Muscle layer of colon (tissue), 2 donors: ENCODE measurements at regions not wholly inside any gene's neighbourhood (a gene's known extent, or its start where the extent isn't known, plus 50 kb on each side); places are given as distances from the start of the nearest gene placed in this dataset.

Experiments
- H3K27ac ChIP-seq: one replicate; pipeline ENCODE4 v1.7.0; 2013; ENCODE audit warnings: low read depth, mild to moderate bottlenecking, low read length, moderate library complexity
- H3K27me3 ChIP-seq, 2 donors: one replicate each; pipeline ENCODE4 v1.7.0; 2013; ENCODE audit warnings: low read length in 2 of 2, mild to moderate bottlenecking in 2 of 2; ENCODE audit not compliant: insufficient read depth in 2 of 2, control insufficient read depth in 1 of 2
- H3K36me3 ChIP-seq: one replicate; pipeline ENCODE4 v1.7.0; 2013; ENCODE audit warnings: mild to moderate bottlenecking, low read length; ENCODE audit not compliant: insufficient read depth
- H3K4me1 ChIP-seq: one replicate; pipeline ENCODE4 v1.7.0; 2013; ENCODE audit warnings: mild to moderate bottlenecking, low read length; ENCODE audit not compliant: insufficient read depth
- H3K4me3 ChIP-seq, 2 donors: one replicate each; pipeline ENCODE4 v1.7.0; 2013; ENCODE audit warnings: low read length in 2 of 2, low read depth in 1 of 2, mild to moderate bottlenecking in 1 of 2, moderate library complexity in 1 of 2
- H3K9ac ChIP-seq: one replicate; pipeline ENCODE4 v1.7.0; 2013; ENCODE audit warnings: low read length
- H3K9me3 ChIP-seq: one replicate; pipeline ENCODE4 v1.7.0; 2013; ENCODE audit warnings: mild to moderate bottlenecking, low read length
- donor health status: abdominal sarcoma.
- donor health status: Adenocarcinoma of cecum.

GRCh38 chr12:87756111-87756510, 273.1 kb downstream of the C12orf50 start:
- Histone ChIP-seq H3K36me3 (no peaks in the 10 kb centered on the region), H3K27ac (no peak overlapping the region), H3K9me3 (no peaks in the 10 kb centered on the region), H3K4me3 (no peak overlapping the region), H3K27me3 (no peaks in the 10 kb centered on the region), H3K4me1 (no peaks in the 10 kb centered on the region), H3K9ac (no peak overlapping the region)

GRCh38 chr12:87728931-87729593, 300.1 kb downstream of the C12orf50 start:
- H3K27me3 ChIP-seq = no peaks in the 10 kb centered on the region
- H3K36me3 ChIP-seq = no peaks in the 10 kb centered on the region

GRCh38 chr12:87720967-87721366, 308.2 kb downstream of the C12orf50 start:
- H3K4me1 ChIP-seq = no peaks in the 10 kb centered on the region
- H3K9me3 ChIP-seq = no peaks in the 10 kb centered on the region
- no peak overlapping the region for H3K4me3 ChIP-seq
- H3K27ac ChIP-seq = no peak overlapping the region
- H3K27me3 ChIP-seq = no peaks in the 10 kb centered on the region
- H3K36me3 ChIP-seq = no peaks in the 10 kb centered on the region
- H3K9ac ChIP-seq = no peak overlapping the region

More at GRCh38 chr12:87728931-87729593, 300.1 kb downstream of the C12orf50 start:
- Histone ChIP-seq H3K9me3 (no peaks in the 10 kb centered on the region), H3K4me1 (no peaks in the 10 kb centered on the region), H3K27ac (no peak overlapping the region), H3K9ac (no peak overlapping the region), H3K4me3 (no peak overlapping the region)

GRCh38 chr12:87704374-87704773, 324.8 kb downstream of the C12orf50 start:
- Histone ChIP-seq H3K36me3 (no peaks in the 10 kb centered on the region), H3K4me1 (no peaks in the 10 kb centered on the region), H3K27me3 (no peaks in the 10 kb centered on the region), H3K4me3 (no peak overlapping the region), H3K9me3 (no peaks in the 10 kb centered on the region), H3K9ac (no peak overlapping the region), H3K27ac (no peak overlapping the region)

GRCh38 chr12:87690236-87690810, 338.9 kb downstream of the C12orf50 start:
- H3K36me3 ChIP-seq = no peaks in the 10 kb centered on the region
- H3K9ac ChIP-seq = no peak overlapping the region
- H3K27me3 ChIP-seq = no peaks in the 10 kb centered on the region
- H3K27ac ChIP-seq = no peak overlapping the region
- no peaks in the 10 kb centered on the region for H3K4me1 ChIP-seq
- no peaks in the 10 kb centered on the region for H3K9me3 ChIP-seq
- no peak overlapping the region for H3K4me3 ChIP-seq

- Histone ChIP-seq H3K27ac (no peak overlapping the region), H3K4me1 (no peaks in the 10 kb centered on the region), H3K36me3 (no peaks in the 10 kb centered on the region), H3K27me3 (no peaks in the 10 kb centered on the region), H3K9ac (no peak overlapping the region), H3K9me3 (no peaks in the 10 kb centered on the region), H3K4me3 (no peak overlapping the region)
Measured at GRCh38 chr12:87689196-87689595, 340.0 kb downstream of the C12orf50 start.

- H3K4me1 ChIP-seq = no peaks in the 10 kb centered on the region
- no peaks in the 10 kb centered on the region for H3K9me3 ChIP-seq
- no peaks in the 10 kb centered on the region for H3K27me3 ChIP-seq
- no peak overlapping the region for H3K4me3 ChIP-seq
- H3K36me3 ChIP-seq = no peaks in the 10 kb centered on the region
- no peak overlapping the region for H3K27ac ChIP-seq
- H3K9ac ChIP-seq = no peak overlapping the region
Measured at GRCh38 chr12:87687362-87687761, 341.8 kb downstream of the C12orf50 start.

- Histone ChIP-seq H3K4me3 (no peak overlapping the region), H3K9ac (no peak overlapping the region), H3K9me3 (no peaks in the 10 kb centered on the region), H3K27ac (no peak overlapping the region), H3K4me1 (no peaks in the 10 kb centered on the region), H3K36me3 (no peaks in the 10 kb centered on the region), H3K27me3 (no peaks in the 10 kb centered on the region)
Measured at GRCh38 chr12:87685696-87686095, 343.5 kb downstream of the C12orf50 start.

GRCh38 chr12:87679251-87679650, 349.9 kb downstream of the C12orf50 start:
- Histone ChIP-seq H3K9me3 (no peaks in the 10 kb centered on the region), H3K9ac (no peak overlapping the region), H3K4me1 (no peaks in the 10 kb centered on the region), H3K36me3 (no peaks in the 10 kb centered on the region), H3K27ac (no peak overlapping the region), H3K27me3 (no peaks in the 10 kb centered on the region), H3K4me3 (no peak overlapping the region)

GRCh38 chr12:87678453-87678852, 350.7 kb downstream of the C12orf50 start:
- no peaks in the 10 kb centered on the region for H3K4me1 ChIP-seq
- H3K27me3 ChIP-seq = no peaks in the 10 kb centered on the region
- no peaks in the 10 kb centered on the region for H3K9me3 ChIP-seq
- no peak overlapping the region for H3K4me3 ChIP-seq
- no peak overlapping the region for H3K9ac ChIP-seq
- H3K36me3 ChIP-seq = no peaks in the 10 kb centered on the region
- no peak overlapping the region for H3K27ac ChIP-seq

GRCh38 chr12:87676731-87677130, 352.5 kb downstream of the C12orf50 start:
- H3K27me3 ChIP-seq = no peaks in the 10 kb centered on the region
- H3K9ac ChIP-seq = no peak overlapping the region
- H3K9me3 ChIP-seq = no peaks in the 10 kb centered on the region
- no peak overlapping the region for H3K4me3 ChIP-seq
- H3K4me1 ChIP-seq = no peaks in the 10 kb centered on the region
- H3K36me3 ChIP-seq = no peaks in the 10 kb centered on the region
- H3K27ac ChIP-seq = no peak overlapping the region

GRCh38 chr12:87671757-87672156, 357.4 kb downstream of the C12orf50 start:
- Histone ChIP-seq H3K4me1 (no peaks in the 10 kb centered on the region), H3K4me3 (no peak overlapping the region), H3K9ac (no peak overlapping the region), H3K36me3 (no peaks in the 10 kb centered on the region), H3K27ac (no peak overlapping the region), H3K9me3 (no peaks in the 10 kb centered on the region), H3K27me3 (no peaks in the 10 kb centered on the region)
